Heart right ventricle (tissue), 16 donors: ENCODE measurements at regions not wholly inside any gene's neighbourhood (a gene's known extent, or its start where the extent isn't known, plus 50 kb on each side); places are given as distances from the start of the nearest gene placed in this dataset.

Source experiments
- ATAC-seq, 8 donors: fragments of 200-7000 bp; cut with Tn5 transposase; one replicate each; pipeline ENCODE4 v1.9.1; 2020; ENCODE audit warnings: mild to moderate bottlenecking in 8 of 8, moderate library complexity in 8 of 8, moderate number of reproducible peaks in 1 of 8
- DNase-seq, 2 donors: peaks; one replicate each; pipeline ENCODE4 v3.0.0-alpha.2; 2020
- H3K27ac ChIP-seq, 10 donors: fragments of 200-600 bp; sonication (generic) in 2 of 10; one replicate each; pipeline versions ENCODE4 v1.5.0 to v1.8.0; 2020 to 2022; ENCODE audit warnings: mild to moderate bottlenecking in 3 of 10
- H3K27me3 ChIP-seq, 7 donors: fragments of 200-600 bp; one replicate each; pipeline ENCODE4 v1.8.0; 2021 to 2022; ENCODE audit warnings: mild to moderate bottlenecking in 2 of 7
- H3K36me3 ChIP-seq, 9 donors: fragments of 200-600 bp; sonication (generic) in 1 of 9; one replicate each; pipeline versions ENCODE4 v1.5.0 to v1.8.0; 2020 to 2022; ENCODE audit warnings: mild to moderate bottlenecking in 2 of 9
- H3K4me1 ChIP-seq, 9 donors: fragments of 200-600 bp; sonication (generic) in 1 of 9; one replicate each; pipeline versions ENCODE4 v1.5.0 to v1.8.0; 2020 to 2022; ENCODE audit warnings: mild to moderate bottlenecking in 4 of 9
- H3K4me3 ChIP-seq, 10 donors: fragments of 200-600 bp; sonication (generic) in 2 of 10; one replicate each; pipeline versions ENCODE4 v1.5.0 to v1.8.0; 2020 to 2022; ENCODE audit warnings: mild to moderate bottlenecking in 7 of 10, moderate library complexity in 2 of 10
- H3K9me3 ChIP-seq, 11 donors: fragments of 200-600 bp in 10 of 11; sonication (generic) in 2 of 11; one replicate each; pipeline versions ENCODE4 v1.5.0 to v1.8.0; 2013 to 2022; ENCODE audit warnings: mild to moderate bottlenecking in 2 of 11, control low read depth in 1 of 11, moderate library complexity in 1 of 11
- WGBS, 2 donors: extraction: QIAGEN DNeasy Blood & Tissue Kit; methylation state at CpG; one replicate each; pipeline ENCODE4 v1.1.7; 2013; ENCODE audit warnings: inconsistent platforms in 1 of 2; 5-methylcytosine and 5-hydroxymethylcytosine counted together
- intact Hi-C, 10 donors: fragments of 100-400 bp; cut with DNase I; formaldehyde crosslinking; loops; one replicate each; pipeline versions ENCODE4 v1.11.1 to v1.14.2; 2022
- TF ChIP-seq, protein P1 (sequence below), 9 donors: fragments of 200-600 bp; sonication (generic) in 2 of 9; IDR thresholded peaks; one replicate each; pipeline versions ENCODE4 v1.5.0 to v1.8.0; 2021 to 2022; ENCODE audit warnings: antibody characterized with exemption in 9 of 9, mild to moderate bottlenecking in 5 of 9, moderate library complexity in 1 of 9
- donor health status: Arrhythmogenic right ventricular cardiomyopathy.
- donor health status: ischemic (EF 13 %, LVEDD 7.1; RV severe dilation, severe dysfunction).
- donor health status: healthy with polysubstance abuse.
- donor health status: DM: no; HTN: yes; CAD: no.
- donor health status: DM: no; HTN: no; CAD: no.
- donor health status: ischemic (EF 25% LVEDD 6.9; RV normal size, moderate dysfunction).
- donor health status: ischemic (EF 25% LVEDD 5.7; RV mildly dilated, moderate dysfunction).
- donor health status: healthy.
- donor health status: DM: yes; HTN: yes; CAD: no.
- donor health status: Ischemic cardiomyopathy.
- donor health status: ischemic (EF 35%, LVEDD 5.7; RV mildly dilated, moderate dysfunction).
- donor health status: nonischemic (EF 11% LVEDD 7.7; RV severe dilation, severe dysfunction).
- donor health status: DM: yes; HTN: yes; CAD: no.
- donor health status: PGD.
- donor health status: ischemic (EF 29% LVEDD 5.4; RV normal size, mild dysfunction).
- donor health status: nonischemic (EF 23%, LVEDD 6.1; RV moderate dilation, normal function).

DNA sequence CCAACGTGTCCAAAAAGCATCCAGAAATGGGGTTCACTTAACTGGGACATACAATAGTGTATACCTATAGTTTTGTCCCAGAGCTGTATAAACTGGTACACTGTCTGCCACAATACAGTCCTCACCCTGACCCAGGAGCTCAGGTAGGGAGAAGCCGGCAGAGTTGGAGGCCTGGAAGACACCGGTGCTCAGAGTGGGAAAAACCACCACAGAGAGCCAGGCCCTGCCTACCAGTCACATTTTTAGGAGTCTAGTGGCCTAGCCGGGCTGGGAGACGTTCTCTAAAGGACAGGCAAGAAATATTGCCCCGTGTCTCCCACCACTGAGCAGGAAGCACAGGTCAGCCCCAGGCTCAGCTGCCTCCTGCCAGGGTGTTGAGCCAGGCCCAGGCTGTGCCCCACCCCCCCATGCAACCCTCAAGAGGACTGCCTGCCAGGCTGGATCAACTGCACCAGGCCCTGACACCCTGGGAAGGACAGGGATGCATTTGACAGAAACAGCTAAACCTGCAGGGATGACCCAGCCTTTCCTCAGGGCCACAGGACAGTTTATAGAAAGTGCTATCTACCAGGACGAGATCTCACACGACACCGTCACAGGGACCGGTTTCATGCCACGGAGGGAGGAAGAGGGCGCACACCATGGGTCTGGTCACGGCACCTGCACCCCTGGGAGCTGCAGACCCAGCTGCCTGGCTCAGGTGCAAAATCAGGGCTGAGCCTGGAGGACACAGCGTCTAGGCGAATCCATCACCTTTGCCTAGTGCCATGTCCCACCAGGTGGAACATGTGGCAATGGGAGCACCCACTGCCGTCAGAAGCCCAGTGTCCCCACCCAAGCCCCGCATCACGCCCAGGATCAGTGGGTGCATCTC is 89.9 kb downstream of the TMEM18 start:
- intact Hi-C loops: no loop called here
- H3K27me3 ChIP-seq: peaks cover 0 to 64% (median 36%) of the 10 kb centered on the region in 7 donors
- peaks cover 0 to 4% (median 0%) of the 10 kb centered on the region in 9 donors for H3K4me1 ChIP-seq
- H3K4me3 ChIP-seq: no peak overlapping the region
- DNase-seq (no peak), ATAC-seq (no peak)
- no peaks in the 10 kb centered on the region for H3K9me3 ChIP-seq
- H3K36me3 ChIP-seq: no peaks in the 10 kb centered on the region
- 83 to 85% methylated on average over 18 of the region's 18 CpGs for WGBS, 2 donors
- H3K27ac ChIP-seq: no peak overlapping the region
- TF ChIP-seq, protein P1, sequence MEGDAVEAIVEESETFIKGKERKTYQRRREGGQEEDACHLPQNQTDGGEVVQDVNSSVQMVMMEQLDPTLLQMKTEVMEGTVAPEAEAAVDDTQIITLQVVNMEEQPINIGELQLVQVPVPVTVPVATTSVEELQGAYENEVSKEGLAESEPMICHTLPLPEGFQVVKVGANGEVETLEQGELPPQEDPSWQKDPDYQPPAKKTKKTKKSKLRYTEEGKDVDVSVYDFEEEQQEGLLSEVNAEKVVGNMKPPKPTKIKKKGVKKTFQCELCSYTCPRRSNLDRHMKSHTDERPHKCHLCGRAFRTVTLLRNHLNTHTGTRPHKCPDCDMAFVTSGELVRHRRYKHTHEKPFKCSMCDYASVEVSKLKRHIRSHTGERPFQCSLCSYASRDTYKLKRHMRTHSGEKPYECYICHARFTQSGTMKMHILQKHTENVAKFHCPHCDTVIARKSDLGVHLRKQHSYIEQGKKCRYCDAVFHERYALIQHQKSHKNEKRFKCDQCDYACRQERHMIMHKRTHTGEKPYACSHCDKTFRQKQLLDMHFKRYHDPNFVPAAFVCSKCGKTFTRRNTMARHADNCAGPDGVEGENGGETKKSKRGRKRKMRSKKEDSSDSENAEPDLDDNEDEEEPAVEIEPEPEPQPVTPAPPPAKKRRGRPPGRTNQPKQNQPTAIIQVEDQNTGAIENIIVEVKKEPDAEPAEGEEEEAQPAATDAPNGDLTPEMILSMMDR (IDR thresholded peaks at IDR 0.05): no peak

DNA sequence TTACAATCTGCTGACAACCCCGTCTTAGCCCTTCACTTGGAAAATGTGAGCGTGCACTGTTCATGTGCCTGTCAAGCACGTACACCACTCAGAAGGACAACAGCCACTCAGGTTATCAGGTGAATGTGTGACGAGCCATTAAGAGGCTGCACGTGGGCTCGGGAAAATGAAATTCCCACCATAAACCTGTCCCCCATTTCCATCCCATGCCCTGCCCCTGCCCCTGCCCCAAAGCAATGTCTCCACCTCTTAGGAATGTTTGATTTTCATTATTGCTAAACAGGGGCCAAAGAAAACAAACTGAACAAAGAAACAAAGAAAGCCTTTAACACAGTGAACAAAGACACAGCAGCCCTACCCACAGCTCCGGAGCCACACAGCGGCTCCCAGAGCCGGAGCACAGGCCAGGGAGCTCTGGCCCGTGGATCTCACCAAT is 90.5 kb downstream of the TMEM18 start:
- TF ChIP-seq, protein P1 (IDR thresholded peaks at IDR 0.05): no peak
- intact Hi-C loops: no loop called here
- Histone ChIP-seq H3K4me3 (no peak overlapping the region), H3K27ac (no peak overlapping the region), H3K4me1 (peaks cover 0 to 4% (median 0%) of the 10 kb centered on the region in 9 donors), H3K9me3 (no peaks in the 10 kb centered on the region), H3K27me3 (peaks cover 0 to 64% (median 36%) of the 10 kb centered on the region in 7 donors), H3K36me3 (no peaks in the 10 kb centered on the region)
- ATAC-seq: peak in 2 of 8 donors; percentile 47 to 79
- 51% methylated on average over 10 of the region's 10 CpGs for WGBS, 2 donors
- no peak for DNase-seq

DNA sequence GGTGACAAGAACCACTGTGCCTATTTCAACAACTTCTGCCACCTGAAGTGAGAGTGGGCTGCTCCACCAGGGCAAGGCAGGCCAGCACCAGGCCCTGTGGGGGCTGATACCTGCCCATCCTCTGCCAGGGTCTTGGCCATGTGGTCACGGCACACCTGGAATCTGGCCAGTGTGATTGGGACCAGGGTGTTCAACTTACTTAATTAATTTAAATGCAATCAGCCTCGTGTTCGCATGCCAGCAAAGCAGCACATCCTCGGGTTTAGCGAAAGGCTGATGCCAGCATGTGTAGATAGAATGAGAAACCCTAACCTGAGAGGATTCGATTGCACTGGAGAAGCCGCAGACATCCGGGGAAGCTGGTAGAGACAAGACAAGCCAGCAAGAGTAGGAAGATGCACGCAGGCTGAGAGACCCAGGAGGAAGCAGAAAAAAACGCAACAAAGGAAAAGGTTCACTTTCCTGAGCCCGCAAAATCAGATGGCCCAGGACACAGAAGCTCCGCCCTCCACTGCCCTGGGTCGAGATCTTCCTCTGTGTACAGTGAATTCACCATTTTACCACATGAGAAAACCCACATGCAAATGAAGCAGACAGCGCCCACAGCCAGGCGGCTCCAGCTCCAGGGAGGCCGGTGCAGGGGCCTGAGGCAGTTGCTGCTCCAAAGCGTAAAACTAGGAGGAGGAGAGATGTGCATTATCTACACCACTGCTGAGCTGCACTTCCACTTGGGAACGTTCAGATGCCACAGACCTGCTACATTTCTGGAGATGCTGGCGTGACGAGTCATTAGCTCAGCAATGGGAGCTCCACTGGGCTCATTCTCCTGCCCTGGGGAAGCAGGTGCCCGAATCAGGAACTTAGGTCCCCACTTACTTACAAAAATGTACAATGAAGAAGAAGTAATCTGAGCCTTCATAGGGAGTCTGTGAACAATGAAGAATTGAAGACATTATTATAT is 92.1 kb downstream of the TMEM18 start:
- peaks cover 0 to 67% (median 31%) of the 10 kb centered on the region in 7 donors for H3K27me3 ChIP-seq
- TF ChIP-seq, protein P1 (IDR thresholded peaks at IDR 0.05): no peak
- no peak overlapping the region for H3K4me3 ChIP-seq
- no peaks in the 10 kb centered on the region for H3K36me3 ChIP-seq
- DNase-seq (no peak), ATAC-seq (no peak)
- peaks cover 0 to 4% (median 0%) of the 10 kb centered on the region in 9 donors for H3K4me1 ChIP-seq
- no peaks in the 10 kb centered on the region for H3K9me3 ChIP-seq
- 66 to 71% methylated on average over 21 of the region's 21 CpGs for WGBS, 2 donors
- intact Hi-C loops: no loop called here
- H3K27ac ChIP-seq: no peak overlapping the region

DNA sequence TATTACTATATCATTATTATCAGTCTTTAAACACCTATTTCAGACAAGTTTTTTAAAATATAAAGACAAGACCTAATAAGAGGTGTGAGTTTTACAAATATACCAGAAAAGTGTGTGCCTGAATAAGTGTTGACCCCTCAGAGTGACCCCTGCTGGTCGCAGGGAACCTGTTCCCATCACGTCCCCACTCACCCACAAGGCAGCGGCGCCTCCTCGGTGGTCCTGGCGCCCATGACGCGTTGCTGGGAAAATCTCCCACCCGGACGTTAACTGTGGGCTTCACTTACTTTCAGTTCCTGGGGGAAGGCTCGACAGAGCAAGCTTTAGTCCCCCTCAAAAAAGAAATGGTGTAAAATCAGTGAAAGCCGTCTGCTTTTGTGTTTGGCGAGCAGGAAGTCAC is 93.5 kb downstream of the TMEM18 start:
- DNase-seq: no peak
- Histone ChIP-seq H3K4me1 (peaks cover 0 to 4% (median 0%) of the 10 kb centered on the region in 9 donors), H3K9me3 (no peaks in the 10 kb centered on the region), H3K4me3 (no peak overlapping the region), H3K36me3 (no peaks in the 10 kb centered on the region), H3K27ac (no peak overlapping the region), H3K27me3 (peaks cover 0 to 70% (median 36%) of the 10 kb centered on the region in 7 donors)
- ATAC-seq: no peak
- WGBS, 2 donors: 63 to 66% methylated on average over 13 of the region's 13 CpGs
- TF ChIP-seq, protein P1 (IDR thresholded peaks at IDR 0.05): no peak
- intact Hi-C loops: no loop called here
